ENCODE measurements at regions not wholly inside any gene's neighbourhood (a gene's known extent, or its start where the extent isn't known, plus 50 kb on each side); places are given as distances from the start of the nearest gene placed in this dataset.

DNA sequence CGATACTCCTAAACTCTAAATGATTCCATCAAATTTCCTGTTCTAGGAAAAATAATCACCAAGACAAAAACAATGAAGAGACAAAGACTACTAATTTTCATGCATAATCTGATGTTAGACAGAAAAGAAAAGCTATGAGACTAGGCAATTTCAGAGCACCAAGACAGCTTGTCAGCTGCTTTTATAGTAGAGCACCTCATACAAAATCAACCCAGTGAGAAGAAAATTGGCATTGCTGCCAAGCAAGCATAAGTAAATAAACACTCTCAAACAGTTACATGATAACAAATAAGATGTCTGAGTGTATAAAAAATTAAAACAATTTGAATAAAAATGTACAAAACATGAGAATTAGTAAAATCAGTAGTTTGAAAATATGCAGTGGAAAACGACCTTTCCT, 1544.6 kb downstream of the C4orf33 start:
- Histone ChIP-seq H3K4me3 (ENCODE audit: low read depth, low read length) (no peak overlapping the region), H3K27ac (ENCODE audit: low read depth, low read length) (no peak overlapping the region), H3K36me3 (ENCODE audit: control insufficient read depth, insufficient read depth, low read length) (no peaks in the 10 kb centered on the region), H3K9ac (ENCODE audit: low read depth, low read length) (no peak overlapping the region), H3K4me1 (ENCODE audit: control insufficient read depth, insufficient read depth, low read length) (no peaks in the 10 kb centered on the region), H3K9me3 (ENCODE audit: control insufficient read depth, insufficient read depth, low read length) (no peaks in the 10 kb centered on the region), H3K27me3 (ENCODE audit: control insufficient read depth, insufficient read depth, low read length) (no peaks in the 10 kb centered on the region)

DNA sequence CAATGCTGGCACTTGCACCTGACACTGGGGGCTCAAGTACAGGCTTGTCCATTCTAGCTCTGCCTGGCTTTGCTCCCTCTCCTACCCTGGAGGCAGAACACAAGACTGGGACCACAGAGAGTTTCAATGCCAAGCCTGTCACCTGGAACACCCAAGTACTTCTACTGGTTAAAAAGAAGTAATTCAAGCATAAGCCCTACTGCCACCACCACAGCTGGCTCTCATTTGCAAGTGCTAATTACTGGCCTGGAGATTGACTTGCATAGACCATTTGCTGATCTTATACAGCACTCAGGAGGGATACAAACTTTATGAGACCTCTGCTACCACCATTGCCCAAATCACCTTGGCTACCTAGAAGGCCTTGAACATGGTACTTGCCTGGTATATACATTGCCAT, 1550.9 kb downstream of the C4orf33 start:
- no peak overlapping the region for H3K4me3 ChIP-seq (ENCODE audit: low read depth, low read length)
- no peaks in the 10 kb centered on the region for H3K36me3 ChIP-seq (ENCODE audit: control insufficient read depth, insufficient read depth, low read length)
- H3K9ac ChIP-seq (ENCODE audit: low read depth, low read length) = no peak overlapping the region
- H3K9me3 ChIP-seq (ENCODE audit: control insufficient read depth, insufficient read depth, low read length) = no peaks in the 10 kb centered on the region
- H3K27me3 ChIP-seq (ENCODE audit: control insufficient read depth, insufficient read depth, low read length) = no peaks in the 10 kb centered on the region
- no peak overlapping the region for H3K27ac ChIP-seq (ENCODE audit: low read depth, low read length)
- H3K4me1 ChIP-seq (ENCODE audit: control insufficient read depth, insufficient read depth, low read length) = no peaks in the 10 kb centered on the region

DNA sequence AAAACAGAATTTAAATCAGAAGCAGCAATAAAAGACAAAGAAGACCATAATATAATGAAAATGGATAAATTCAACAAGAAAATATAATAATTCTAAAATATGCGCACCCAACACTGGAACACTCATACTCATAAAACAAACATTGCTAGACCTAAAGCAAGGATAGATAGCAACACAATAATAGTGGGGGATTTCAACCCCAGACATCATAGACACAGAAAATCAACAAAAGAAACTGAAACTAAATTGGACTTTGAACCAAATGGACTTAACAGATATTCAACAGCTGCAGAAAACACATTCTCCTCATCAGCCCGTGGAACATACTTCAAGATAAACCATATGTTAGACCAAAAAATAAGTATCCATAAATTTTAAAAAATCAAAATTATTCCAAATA, 1552.6 kb downstream of the C4orf33 start:
- Histone ChIP-seq H3K9ac (ENCODE audit: low read depth, low read length) (no peak overlapping the region), H3K27ac (ENCODE audit: low read depth, low read length) (no peak overlapping the region), H3K27me3 (ENCODE audit: control insufficient read depth, insufficient read depth, low read length) (no peaks in the 10 kb centered on the region), H3K36me3 (ENCODE audit: control insufficient read depth, insufficient read depth, low read length) (no peaks in the 10 kb centered on the region), H3K9me3 (ENCODE audit: control insufficient read depth, insufficient read depth, low read length) (no peaks in the 10 kb centered on the region), H3K4me1 (ENCODE audit: control insufficient read depth, insufficient read depth, low read length) (no peaks in the 10 kb centered on the region), H3K4me3 (ENCODE audit: low read depth, low read length) (no peak overlapping the region)

DNA sequence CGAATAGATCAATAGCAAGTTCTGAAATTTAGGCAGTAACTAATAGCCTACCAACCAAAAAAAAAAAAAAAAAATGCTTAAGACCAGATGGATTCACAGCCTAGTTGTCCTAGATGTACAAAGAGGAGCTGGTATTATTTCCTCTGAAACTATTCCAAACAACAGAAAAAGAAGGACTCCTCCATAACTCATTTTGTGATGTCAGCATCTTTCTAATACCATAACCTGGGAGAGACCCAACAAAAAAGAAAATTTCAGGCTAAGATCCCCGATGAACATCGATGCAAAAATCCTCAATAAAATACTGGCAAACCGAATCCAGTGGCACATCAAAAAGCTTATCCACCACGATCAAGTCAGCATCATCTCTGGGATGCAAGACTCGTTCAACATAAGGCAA, 1557.9 kb downstream of the C4orf33 start:
- Histone ChIP-seq H3K27me3 (ENCODE audit: control insufficient read depth, insufficient read depth, low read length) (no peaks in the 10 kb centered on the region), H3K36me3 (ENCODE audit: control insufficient read depth, insufficient read depth, low read length) (no peaks in the 10 kb centered on the region), H3K4me1 (ENCODE audit: control insufficient read depth, insufficient read depth, low read length) (no peaks in the 10 kb centered on the region), H3K9ac (ENCODE audit: low read depth, low read length) (no peak overlapping the region), H3K9me3 (ENCODE audit: control insufficient read depth, insufficient read depth, low read length) (no peaks in the 10 kb centered on the region), H3K4me3 (ENCODE audit: low read depth, low read length) (no peak overlapping the region), H3K27ac (ENCODE audit: low read depth, low read length) (no peak overlapping the region)

DNA sequence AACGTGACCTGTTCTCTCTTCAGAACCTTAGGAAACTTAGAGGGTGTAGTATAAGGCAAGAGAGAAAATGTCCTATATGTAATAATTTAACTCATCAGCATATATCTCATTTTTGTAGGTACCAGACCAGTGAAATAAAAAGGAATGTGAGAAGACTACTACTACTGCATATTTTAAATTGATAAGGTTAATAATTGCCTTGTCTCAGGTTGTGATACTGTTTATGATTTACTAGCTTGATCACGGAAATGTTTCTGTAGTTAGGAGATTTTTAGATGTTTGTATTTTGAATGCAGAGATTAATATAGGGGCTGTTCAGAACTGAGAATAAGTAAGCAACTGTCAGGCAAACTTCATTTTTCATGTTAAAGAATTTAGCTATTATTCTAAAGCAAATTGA, 1563.4 kb downstream of the C4orf33 start:
- no peaks in the 10 kb centered on the region for H3K27me3 ChIP-seq (ENCODE audit: control insufficient read depth, insufficient read depth, low read length)
- H3K4me1 ChIP-seq (ENCODE audit: control insufficient read depth, insufficient read depth, low read length) = no peaks in the 10 kb centered on the region
- no peak overlapping the region for H3K27ac ChIP-seq (ENCODE audit: low read depth, low read length)
- no peaks in the 10 kb centered on the region for H3K36me3 ChIP-seq (ENCODE audit: control insufficient read depth, insufficient read depth, low read length)
- H3K4me3 ChIP-seq (ENCODE audit: low read depth, low read length) = no peak overlapping the region
- no peaks in the 10 kb centered on the region for H3K9me3 ChIP-seq (ENCODE audit: control insufficient read depth, insufficient read depth, low read length)
- H3K9ac ChIP-seq (ENCODE audit: low read depth, low read length) = no peak overlapping the region

DNA sequence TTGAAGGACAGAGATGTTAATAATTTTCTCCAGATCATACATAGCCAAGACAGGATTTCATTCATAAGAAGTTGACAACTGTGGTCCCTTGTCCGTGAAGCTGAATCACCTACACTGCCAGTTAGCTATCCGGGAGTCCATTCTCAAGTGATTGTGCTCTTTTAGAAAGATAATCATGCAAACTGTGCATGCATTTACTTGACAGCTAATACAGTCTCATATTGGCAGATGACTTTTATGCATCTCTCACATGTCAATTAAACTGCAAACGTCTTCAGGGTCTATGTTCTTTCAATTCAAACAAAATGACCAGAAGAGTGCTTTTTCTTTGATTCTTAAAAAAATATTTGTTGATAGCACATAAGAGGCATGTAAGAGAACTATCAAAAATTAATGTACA, 1572.9 kb downstream of the C4orf33 start:
- H3K9me3 ChIP-seq (ENCODE audit: control insufficient read depth, insufficient read depth, low read length) = no peaks in the 10 kb centered on the region
- no peaks in the 10 kb centered on the region for H3K27me3 ChIP-seq (ENCODE audit: control insufficient read depth, insufficient read depth, low read length)
- H3K4me3 ChIP-seq (ENCODE audit: low read depth, low read length) = no peak overlapping the region
- H3K4me1 ChIP-seq (ENCODE audit: control insufficient read depth, insufficient read depth, low read length) = no peaks in the 10 kb centered on the region
- no peaks in the 10 kb centered on the region for H3K36me3 ChIP-seq (ENCODE audit: control insufficient read depth, insufficient read depth, low read length)
- no peak overlapping the region for H3K27ac ChIP-seq (ENCODE audit: low read depth, low read length)
- no peak overlapping the region for H3K9ac ChIP-seq (ENCODE audit: low read depth, low read length)

DNA sequence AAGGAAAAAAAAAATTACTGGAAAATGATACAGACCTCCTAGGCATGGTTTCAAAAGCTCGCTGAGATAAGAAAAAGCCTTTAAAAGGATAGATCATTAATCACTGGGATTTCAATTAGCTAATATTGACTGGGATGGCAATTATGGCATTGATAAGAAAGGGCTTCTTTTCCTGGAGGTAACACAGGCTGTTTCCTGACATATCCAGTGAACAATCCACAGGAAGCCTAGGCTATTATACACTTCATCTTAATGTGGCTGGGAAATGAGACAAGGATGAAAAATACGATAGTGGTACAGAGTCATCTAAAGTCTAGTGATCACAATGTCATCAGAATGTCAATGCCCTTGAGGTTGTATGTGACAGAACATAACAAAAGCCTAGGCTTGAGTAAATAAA, 1579.3 kb downstream of the C4orf33 start:
- H3K27ac ChIP-seq (ENCODE audit: low read depth, low read length) = no peak overlapping the region

DNA sequence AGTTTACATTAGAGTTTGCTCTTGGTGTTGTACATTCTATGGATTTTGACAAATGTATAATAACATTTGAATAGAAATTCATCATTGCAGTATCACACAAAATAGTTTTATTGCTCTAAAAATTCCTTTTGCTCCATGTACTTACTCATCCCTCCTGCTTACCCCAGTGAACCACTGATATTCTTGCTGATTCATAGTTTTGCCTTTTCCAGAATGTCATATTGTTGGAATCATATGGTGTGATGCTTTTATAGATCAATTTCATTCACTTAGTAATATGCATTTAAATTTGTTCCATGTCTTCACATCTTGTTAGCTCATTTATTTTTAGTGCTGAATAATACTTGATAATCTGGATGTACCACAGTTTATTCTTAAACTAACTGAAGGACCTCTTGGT, 1593.2 kb downstream of the C4orf33 start:
- Histone ChIP-seq H3K9me3 (ENCODE audit: control insufficient read depth, insufficient read depth, low read length) (no peaks in the 10 kb centered on the region), H3K4me1 (ENCODE audit: control insufficient read depth, insufficient read depth, low read length) (no peaks in the 10 kb centered on the region)

More for the DNA sequence above, 1579.3 kb downstream of the C4orf33 start:
- H3K4me1 ChIP-seq (ENCODE audit: control insufficient read depth, insufficient read depth, low read length) = 0 out of 2 replicates have a peak, but pooled peaks cover 1% of the 10 kb centered on the region
- no peak overlapping the region for H3K4me3 ChIP-seq (ENCODE audit: low read depth, low read length)
- H3K9me3 ChIP-seq (ENCODE audit: control insufficient read depth, insufficient read depth, low read length) = no peaks in the 10 kb centered on the region
- H3K27me3 ChIP-seq (ENCODE audit: control insufficient read depth, insufficient read depth, low read length) = no peaks in the 10 kb centered on the region
- H3K9ac ChIP-seq (ENCODE audit: low read depth, low read length) = no peak overlapping the region
- H3K36me3 ChIP-seq (ENCODE audit: control insufficient read depth, insufficient read depth, low read length) = no peaks in the 10 kb centered on the region

DNA sequence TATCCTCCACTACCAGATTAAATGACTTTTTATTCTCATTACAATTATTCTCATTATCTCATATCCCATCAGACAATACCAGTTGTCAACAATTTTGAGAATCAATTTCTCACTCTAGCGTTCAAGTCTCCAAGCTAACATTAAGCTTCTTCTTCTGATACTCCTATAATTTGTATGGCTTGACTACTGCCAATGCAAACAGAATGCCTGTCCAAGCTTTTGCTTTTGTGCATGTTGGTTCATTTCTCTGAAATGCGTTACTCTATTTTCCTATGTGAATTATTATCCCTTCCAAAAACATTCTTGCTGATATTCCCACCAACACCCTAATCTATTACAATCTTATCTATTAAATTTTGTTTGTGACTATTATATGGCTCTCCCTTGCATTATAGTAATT, 1602.3 kb downstream of the C4orf33 start:
- no peaks in the 10 kb centered on the region for H3K36me3 ChIP-seq (ENCODE audit: control insufficient read depth, insufficient read depth, low read length)
- no peaks in the 10 kb centered on the region for H3K27me3 ChIP-seq (ENCODE audit: control insufficient read depth, insufficient read depth, low read length)
- H3K4me1 ChIP-seq (ENCODE audit: control insufficient read depth, insufficient read depth, low read length) = no peaks in the 10 kb centered on the region
- no peak overlapping the region for H3K27ac ChIP-seq (ENCODE audit: low read depth, low read length)
- no peaks in the 10 kb centered on the region for H3K9me3 ChIP-seq (ENCODE audit: control insufficient read depth, insufficient read depth, low read length)
- H3K9ac ChIP-seq (ENCODE audit: low read depth, low read length) = no peak overlapping the region
- H3K4me3 ChIP-seq (ENCODE audit: low read depth, low read length) = no peak overlapping the region

More for the DNA sequence above, 1593.2 kb downstream of the C4orf33 start:
- H3K9ac ChIP-seq (ENCODE audit: low read depth, low read length) = no peak overlapping the region
- no peaks in the 10 kb centered on the region for H3K27me3 ChIP-seq (ENCODE audit: control insufficient read depth, insufficient read depth, low read length)
- no peak overlapping the region for H3K27ac ChIP-seq (ENCODE audit: low read depth, low read length)
- H3K36me3 ChIP-seq (ENCODE audit: control insufficient read depth, insufficient read depth, low read length) = no peaks in the 10 kb centered on the region
- no peak overlapping the region for H3K4me3 ChIP-seq (ENCODE audit: low read depth, low read length)

DNA sequence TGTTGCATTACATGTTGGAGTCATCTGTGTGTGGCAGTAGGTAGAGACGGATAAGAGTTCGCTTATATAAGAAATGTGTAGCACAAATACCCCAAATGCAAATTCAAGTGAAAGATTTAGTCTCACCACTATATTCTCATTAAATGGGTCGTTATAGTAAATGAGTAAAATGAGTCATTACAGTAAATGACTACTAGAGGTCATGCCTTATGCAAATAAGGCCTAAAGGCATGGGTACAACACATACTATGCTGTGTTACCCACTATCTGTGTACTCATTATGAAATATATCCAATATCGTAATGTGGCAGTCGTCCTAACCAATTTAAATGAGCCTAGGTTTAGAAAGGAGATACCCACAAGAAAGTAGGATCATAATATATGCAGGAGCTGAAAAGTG, 1603.1 kb downstream of the C4orf33 start:
- Histone ChIP-seq H3K4me3 (ENCODE audit: low read depth, low read length) (no peak overlapping the region), H3K9ac (ENCODE audit: low read depth, low read length) (no peak overlapping the region), H3K27ac (ENCODE audit: low read depth, low read length) (no peak overlapping the region), H3K4me1 (ENCODE audit: control insufficient read depth, insufficient read depth, low read length) (no peaks in the 10 kb centered on the region), H3K27me3 (ENCODE audit: control insufficient read depth, insufficient read depth, low read length) (no peaks in the 10 kb centered on the region), H3K36me3 (ENCODE audit: control insufficient read depth, insufficient read depth, low read length) (no peaks in the 10 kb centered on the region), H3K9me3 (ENCODE audit: control insufficient read depth, insufficient read depth, low read length) (no peaks in the 10 kb centered on the region)

DNA sequence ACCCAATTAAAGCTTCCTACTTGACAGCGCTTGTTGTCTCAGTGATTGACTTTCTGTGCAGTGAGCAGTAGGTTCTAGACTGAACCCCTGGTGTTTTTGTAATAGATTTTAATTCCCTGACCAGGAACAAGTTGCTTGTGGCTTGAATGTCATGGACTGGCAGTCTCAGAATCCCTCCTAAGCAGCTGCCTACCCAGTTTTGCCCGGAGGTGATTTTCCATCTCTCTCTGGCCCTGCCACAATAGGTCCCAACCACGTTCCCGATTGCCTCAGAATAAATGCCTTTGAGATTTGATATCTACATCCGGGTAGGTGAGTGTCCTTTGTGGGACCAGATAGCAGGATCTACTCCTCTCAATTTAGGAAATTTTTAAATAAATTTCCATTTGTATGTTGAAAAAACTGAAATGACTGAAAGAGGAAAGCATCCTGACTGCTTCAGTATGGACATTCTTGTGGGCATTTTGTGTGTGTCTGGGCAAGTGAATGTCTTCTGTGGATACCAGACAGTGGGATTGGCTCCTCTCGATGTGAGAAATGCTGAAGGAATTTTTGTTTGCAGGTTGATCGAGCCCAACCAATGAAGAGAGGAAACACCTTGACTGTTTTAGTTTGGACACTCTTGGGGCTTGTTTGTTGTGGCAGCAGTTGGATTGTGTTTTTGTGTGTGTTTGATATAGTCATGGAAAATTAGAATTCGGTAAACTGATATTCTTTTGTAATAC, 1607.4 kb downstream of the C4orf33 start:
- no peak overlapping the region for H3K27ac ChIP-seq (ENCODE audit: low read depth, low read length)
- no peaks in the 10 kb centered on the region for H3K27me3 ChIP-seq (ENCODE audit: control insufficient read depth, insufficient read depth, low read length)
- no peaks in the 10 kb centered on the region for H3K4me1 ChIP-seq (ENCODE audit: control insufficient read depth, insufficient read depth, low read length)
- H3K9me3 ChIP-seq (ENCODE audit: control insufficient read depth, insufficient read depth, low read length) = peaks cover 9% of the 10 kb centered on the region; the same call in 1 of the 2 replicates
- H3K36me3 ChIP-seq (ENCODE audit: control insufficient read depth, insufficient read depth, low read length) = no peaks in the 10 kb centered on the region
- H3K4me3 ChIP-seq (ENCODE audit: low read depth, low read length) = no peak overlapping the region
- H3K9ac ChIP-seq (ENCODE audit: low read depth, low read length) = no peak overlapping the region

All from HUES48 (cell line).